OCI-LY3 (cell line): ENCODE measurements at regions not wholly inside any gene's neighbourhood (a gene's known extent, or its start where the extent isn't known, plus 50 kb on each side); places are given as distances from the start of the nearest gene placed in this dataset.

Experiments used
- CTCF ChIP-seq: fragments of 200-600, 300-600 bp; sonication (generic); IDR thresholded peaks from 2 replicates; pipeline ENCODE4 v1.5.1; 2014; ENCODE audit warnings: antibody characterized with exemption, low read length, low read depth
- EZH2phosphoT487 ChIP-seq: fragments of 200-600 bp; shearing (Covaris generic); IDR thresholded peaks from 2 replicates; pipeline ENCODE4 v1.6.1; 2018; ENCODE audit warnings: antibody characterized with exemption, mixed run types, low read depth

DNA sequence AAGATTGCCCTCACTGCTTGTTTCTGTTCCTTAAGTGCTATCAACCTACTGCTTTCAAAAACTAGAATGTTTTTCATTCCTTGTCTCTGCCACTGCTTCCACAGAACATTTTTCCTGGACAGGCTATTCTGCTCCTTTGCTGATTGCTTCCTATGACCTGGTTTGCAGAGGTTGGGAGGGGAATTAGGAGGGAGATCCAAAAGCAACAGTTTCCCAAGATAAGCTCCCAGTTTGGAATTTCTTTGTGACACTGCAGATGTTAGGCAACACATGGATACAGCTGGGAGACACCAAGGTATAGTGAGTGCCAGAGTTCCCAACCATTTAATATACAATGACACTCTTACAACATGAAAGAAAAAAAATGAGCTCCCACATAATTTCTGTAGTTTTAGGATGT, 1036.5 kb downstream of the ROBO2 start:
- TF ChIP-seq CTCF (no peak), EZH2phosphoT487 (no peak)
